ENCODE measurements at regions not wholly inside any gene's neighbourhood (a gene's known extent, or its start where the extent isn't known, plus 50 kb on each side); places are given as distances from the start of the nearest gene placed in this dataset.
"Not testable (repeated sequence)": the region's sequence is repeated elsewhere in the genome, so short reads cannot be mapped to it uniquely, and the experiment has no call there.

GRCh38 chr20:30312220-30312619, 945.2 kb upstream of the DEFB115 start:
- not testable (repeated sequence) for H3K4me1 ChIP-seq (ENCODE audit: control insufficient read depth in 1 of 2, insufficient read depth in 1 of 2, low read depth in 1 of 2, low read length in 1 of 2); H3K36me3 ChIP-seq; H3K27ac ChIP-seq; H3K9me3 ChIP-seq; H3K4me3 ChIP-seq (ENCODE audit: low read depth in 1 of 2, low read length in 1 of 2)
- peaks cover 24% of the 10 kb centered on the region for H3K27me3 ChIP-seq

- not testable (repeated sequence) for H3K9me3 ChIP-seq; H3K4me3 ChIP-seq (ENCODE audit: low read depth in 1 of 2, low read length in 1 of 2); H3K4me1 ChIP-seq (ENCODE audit: control insufficient read depth in 1 of 2, insufficient read depth in 1 of 2, low read depth in 1 of 2, low read length in 1 of 2); H3K27ac ChIP-seq; H3K36me3 ChIP-seq
- peaks cover 26% of the 10 kb centered on the region for H3K27me3 ChIP-seq
Measured at GRCh38 chr20:30313660-30314059, 943.8 kb upstream of the DEFB115 start.

GRCh38 chr20:30316063-30316462, 941.4 kb upstream of the DEFB115 start:
- H3K9me3 ChIP-seq; H3K36me3 ChIP-seq; H3K27ac ChIP-seq; H3K4me3 ChIP-seq (ENCODE audit: low read depth in 1 of 2, low read length in 1 of 2); H3K4me1 ChIP-seq (ENCODE audit: control insufficient read depth in 1 of 2, insufficient read depth in 1 of 2, low read depth in 1 of 2, low read length in 1 of 2): not testable (repeated sequence)
- H3K27me3 ChIP-seq = peaks cover 26% of the 10 kb centered on the region

- H3K27me3 ChIP-seq = peaks cover 26% of the 10 kb centered on the region
Measured at GRCh38 chr20:30316532-30317299, 940.7 kb upstream of the DEFB115 start.

GRCh38 chr20:30333744-30334143, 923.7 kb upstream of the DEFB115 start:
- H3K27me3 ChIP-seq; H3K36me3 ChIP-seq; H3K27ac ChIP-seq; H3K4me3 ChIP-seq (ENCODE audit: low read depth in 1 of 2, low read length in 1 of 2); H3K4me1 ChIP-seq (ENCODE audit: control insufficient read depth in 1 of 2, insufficient read depth in 1 of 2, low read depth in 1 of 2, low read length in 1 of 2); H3K9me3 ChIP-seq: not testable (repeated sequence)

More at GRCh38 chr20:30316532-30317299, 940.7 kb upstream of the DEFB115 start:
- not testable (repeated sequence) for H3K36me3 ChIP-seq; H3K9me3 ChIP-seq; H3K27ac ChIP-seq; H3K4me3 ChIP-seq (ENCODE audit: low read depth in 1 of 2, low read length in 1 of 2); H3K4me1 ChIP-seq (ENCODE audit: control insufficient read depth in 1 of 2, insufficient read depth in 1 of 2, low read depth in 1 of 2, low read length in 1 of 2)

GRCh38 chr20:30337556-30337955, 919.9 kb upstream of the DEFB115 start:
- not testable (repeated sequence) for H3K36me3 ChIP-seq; H3K4me3 ChIP-seq (ENCODE audit: low read depth in 1 of 2, low read length in 1 of 2); H3K4me1 ChIP-seq (ENCODE audit: control insufficient read depth in 1 of 2, insufficient read depth in 1 of 2, low read depth in 1 of 2, low read length in 1 of 2); H3K27ac ChIP-seq; H3K27me3 ChIP-seq; H3K9me3 ChIP-seq

- not testable (repeated sequence) for H3K4me3 ChIP-seq (ENCODE audit: low read depth in 1 of 2, low read length in 1 of 2); H3K9me3 ChIP-seq; H3K4me1 ChIP-seq (ENCODE audit: control insufficient read depth in 1 of 2, insufficient read depth in 1 of 2, low read depth in 1 of 2, low read length in 1 of 2); H3K27me3 ChIP-seq; H3K36me3 ChIP-seq; H3K27ac ChIP-seq
Measured at GRCh38 chr20:30348932-30349331, 908.5 kb upstream of the DEFB115 start.

GRCh38 chr20:30356854-30357467, 900.5 kb upstream of the DEFB115 start:
- not testable (repeated sequence) for H3K27ac ChIP-seq; H3K36me3 ChIP-seq; H3K9me3 ChIP-seq; H3K4me3 ChIP-seq (ENCODE audit: low read depth in 1 of 2, low read length in 1 of 2); H3K27me3 ChIP-seq; H3K4me1 ChIP-seq (ENCODE audit: control insufficient read depth in 1 of 2, insufficient read depth in 1 of 2, low read depth in 1 of 2, low read length in 1 of 2)

- H3K27ac ChIP-seq; H3K27me3 ChIP-seq; H3K9me3 ChIP-seq; H3K4me3 ChIP-seq (ENCODE audit: low read depth in 1 of 2, low read length in 1 of 2); H3K36me3 ChIP-seq; H3K4me1 ChIP-seq (ENCODE audit: control insufficient read depth in 1 of 2, insufficient read depth in 1 of 2, low read depth in 1 of 2, low read length in 1 of 2): not testable (repeated sequence)
Measured at GRCh38 chr20:30361756-30362155, 895.7 kb upstream of the DEFB115 start.

GRCh38 chr20:30376430-30376766, 881.1 kb upstream of the DEFB115 start:
- H3K27ac ChIP-seq; H3K36me3 ChIP-seq; H3K4me1 ChIP-seq (ENCODE audit: control insufficient read depth in 1 of 2, insufficient read depth in 1 of 2, low read depth in 1 of 2, low read length in 1 of 2); H3K9me3 ChIP-seq: not testable (repeated sequence)
- H3K27me3 ChIP-seq = peaks cover 25% of the 10 kb centered on the region
- H3K4me3 ChIP-seq (ENCODE audit: low read depth in 1 of 2, low read length in 1 of 2) = peak overlapping the region; percentile 61 to 62
